HCT116 (cell line): ENCODE measurements at regions not wholly inside any gene's neighbourhood (a gene's known extent, or its start where the extent isn't known, plus 50 kb on each side); places are given as distances from the start of the nearest gene placed in this dataset.

Experiments
- ATAC-seq: fragments of 200-7000 bp; cut with Tn5 transposase; 2 replicates; pipeline ENCODE4 v1.9.1; 2020; ENCODE audit warnings: mild to moderate bottlenecking, moderate library complexity
- BruUV-seq: library from RNA; stranded (reverse); fragments of 400-500 nt; replicated peaks from 2 replicates; lab custom pipeline; 2021; lab: Mats Ljungman, UMichigan
- CTCF ChIA-PET: fragments of 300-600 bp; sonication (Branson Sonifier 250); formaldehyde crosslinking; loops from one replicate; lab custom pipeline; 2021; ENCODE audit warnings: antibody characterized with exemption; lab: Charles Lee
- POLR2A ChIA-PET: fragments of 300-600, 350-600 bp; sonication (Branson Sonifier 250); formaldehyde crosslinking; loops from one replicate; lab custom pipeline; 2021; ENCODE audit warnings: antibody characterized with exemption; lab: Charles Lee
- RAD21 ChIA-PET, 2 experiments: fragments of 300-600 bp; sonication (Branson Sonifier 250); formaldehyde crosslinking; loops; one replicate each; lab custom pipeline; 2023; ENCODE audit warnings: low total read pairs in 2 of 2; ENCODE audit not compliant: uncharacterized antibody in 2 of 2, unreplicated experiment in 2 of 2, low non-redundant PET in 1 of 2; lab: Charles Lee
- DNase-seq: peaks from one replicate; pipeline ENCODE4 v3.0.0-alpha.2; 2010; ENCODE audit warnings: low read depth, low spot score
- H2AFZ ChIP-seq: fragments of 200-600 bp; shearing (Covaris generic), sonication (generic); 2 replicates; pipeline ENCODE4 v1.6.1; 2017; ENCODE audit warnings: low read depth, mixed run types, mixed read lengths, antibody characterized with exemption, low read length; ENCODE audit not compliant: poor library complexity, severe bottlenecking
- H3K27ac ChIP-seq: 2 replicates; pipeline ENCODE4 v1.5.1; 2012; ENCODE audit warnings: low read depth, low read length
- H3K27me3 ChIP-seq: fragments of 200-600 bp; sonication (generic); 2 replicates; pipeline ENCODE4 v1.6.1; 2016; ENCODE audit warnings: mixed run types, low read length, mixed read lengths; ENCODE audit not compliant: insufficient read depth
- H3K36me3 ChIP-seq, 2 experiments: fragments of 200-500 bp in 1 of 2; fragments of 200-600 bp in 1 of 2; sonication (Bioruptor generic) in 1 of 2; sonication (generic) in 1 of 2; 2 replicates each; pipeline versions ENCODE4 v1.5.1 to v1.6.1; 2014 to 2016; ENCODE audit warnings: low read length in 2 of 2, inconsistent platforms in 1 of 2, mixed read lengths in 1 of 2, mixed run types in 1 of 2; ENCODE audit not compliant: insufficient read depth in 2 of 2, control insufficient read depth in 1 of 2
- H3K4me1 ChIP-seq, 2 experiments: fragments of 200-600 bp in 1 of 2; sonication (generic) in 1 of 2; 2 replicates each; pipeline versions ENCODE4 v1.5.1 to v1.6.1; 2012 to 2017; ENCODE audit warnings: low read length in 2 of 2, inconsistent platforms in 1 of 2, mild to moderate bottlenecking in 1 of 2, mixed read lengths in 1 of 2, mixed run types in 1 of 2, moderate library complexity in 1 of 2; ENCODE audit not compliant: insufficient read depth in 2 of 2, control insufficient read depth in 1 of 2
- H3K4me2 ChIP-seq: fragments of 200-600 bp; sonication (generic); 2 replicates; pipeline ENCODE4 v1.6.1; 2017; ENCODE audit warnings: mixed run types, low read length, mixed read lengths
- H3K4me3 ChIP-seq, 2 experiments: fragments of 200-600 bp in 1 of 2; sonication (generic) in 1 of 2; replicated peaks in 1 of 2; 2 replicates each; pipeline ENCODE4 v1.5.1; 2011 to 2016; ENCODE audit warnings: low read length in 2 of 2, control low read depth in 1 of 2, low read depth in 1 of 2, mild to moderate bottlenecking in 1 of 2, mixed read lengths in 1 of 2, mixed run types in 1 of 2
- H3K79me2 ChIP-seq: fragments of 200-600 bp; sonication (generic); 2 replicates; pipeline ENCODE4 v1.6.1; 2017; ENCODE audit warnings: mild to moderate bottlenecking, mixed run types, low read length, moderate library complexity, mixed read lengths; ENCODE audit not compliant: insufficient read depth
- H3K9ac ChIP-seq: fragments of 200-600 bp; sonication (generic); 2 replicates; pipeline ENCODE4 v1.6.1; 2016; ENCODE audit warnings: low read length, mixed read lengths
- H3K9me2 ChIP-seq: fragments of 200-600 bp; sonication (generic), shearing (Covaris generic); 2 replicates; pipeline ENCODE4 v1.6.1; 2017; ENCODE audit warnings: mixed run types, mild to moderate bottlenecking, moderate library complexity; ENCODE audit not compliant: insufficient read depth
- H3K9me3 ChIP-seq, 2 experiments: fragments of 200-500 bp in 1 of 2; fragments of 200-600 bp in 1 of 2; sonication (Bioruptor generic) in 1 of 2; sonication (generic) in 1 of 2; 2 replicates each; pipeline ENCODE4 v1.6.1; 2014 to 2017; ENCODE audit warnings: low read length in 2 of 2, mixed read lengths in 2 of 2, inconsistent platforms in 1 of 2, low read depth in 1 of 2, mild to moderate bottlenecking in 1 of 2, mixed run types in 1 of 2, moderate library complexity in 1 of 2; ENCODE audit not compliant: control insufficient read depth in 1 of 2, insufficient read depth in 1 of 2
- H4K20me1 ChIP-seq: fragments of 200-600 bp; sonication (generic), shearing (Covaris generic); 2 replicates; pipeline ENCODE4 v1.6.1; 2017; ENCODE audit warnings: mixed run types, mild to moderate bottlenecking, moderate library complexity; ENCODE audit not compliant: insufficient read depth
- ELF1 ChIP-seq: IDR thresholded peaks from 2 replicates; pipeline ENCODE4 v1.6.1; 2012; ENCODE audit warnings: low read depth, borderline replicate concordance
- EZH2 ChIP-seq: fragments of 200-600 bp; sonication (generic); IDR thresholded peaks from 2 replicates; pipeline ENCODE4 v1.6.1; 2017; ENCODE audit warnings: antibody characterized with exemption, mixed run types
- EZH2phosphoT487 ChIP-seq: fragments of 200-600 bp; IDR thresholded peaks from 2 replicates; pipeline ENCODE4 v1.6.1; 2018; ENCODE audit warnings: antibody characterized with exemption, borderline replicate concordance
- FOSL1 ChIP-seq: IDR thresholded peaks from 2 replicates; pipeline ENCODE4 v1.6.1; 2012; ENCODE audit warnings: low read depth
- JUND ChIP-seq: IDR thresholded peaks from 2 replicates; pipeline ENCODE4 v1.6.1; 2012
- POLR2AphosphoS5 ChIP-seq: IDR thresholded peaks from 2 replicates; pipeline ENCODE4 v1.6.1; 2011; ENCODE audit warnings: mild to moderate bottlenecking, low read depth, low read length, moderate library complexity
- SIN3A ChIP-seq: IDR thresholded peaks from 2 replicates; pipeline ENCODE4 v1.6.1; 2012; ENCODE audit warnings: low read depth
- SRF ChIP-seq: IDR thresholded peaks from 2 replicates; pipeline ENCODE4 v1.6.1; 2012; ENCODE audit warnings: low read depth
- intact Hi-C: fragments of 100-400 bp; cut with micrococcal nuclease; formaldehyde crosslinking; loops from 2 replicates; pipeline ENCODE4 v1.10.0; 2022
- TF ChIP-seq, protein P1 (sequence below): IDR thresholded peaks from 2 replicates; pipeline ENCODE4 v1.6.1; 2011; ENCODE audit warnings: mild to moderate bottlenecking, low read length, moderate library complexity; ENCODE audit not compliant: insufficient replicate concordance; ENCODE audit errors: extremely low read depth

DNA sequence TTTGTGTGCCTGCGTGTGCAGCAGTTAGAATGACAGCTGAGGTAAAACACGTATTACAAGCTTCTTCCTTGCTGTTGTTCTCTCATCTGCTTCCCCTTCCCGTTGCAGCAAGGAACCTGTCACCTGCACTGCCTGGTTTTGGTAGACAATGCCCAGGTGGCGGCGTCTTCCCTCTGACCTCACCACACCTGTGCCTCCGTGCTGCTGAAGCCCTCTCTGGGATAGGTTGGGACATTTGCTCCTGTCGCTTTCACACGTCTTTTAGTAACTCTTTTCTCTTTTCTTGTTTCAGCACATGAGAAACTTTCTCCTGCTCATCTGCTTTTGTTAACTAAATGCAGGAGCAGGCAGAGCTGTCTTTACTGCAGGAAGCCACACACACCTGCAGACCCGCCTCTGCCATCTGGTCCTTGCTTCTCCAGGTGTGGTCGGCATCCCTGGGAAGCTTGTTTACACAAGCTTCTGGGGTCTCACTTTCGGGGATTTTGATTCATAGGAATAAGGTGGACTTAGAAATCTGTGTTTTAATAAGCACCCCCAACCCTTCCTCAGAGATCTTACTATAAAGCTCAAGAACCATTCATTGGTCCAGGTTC lies 60.7 kb upstream of the EXOC6 start:
- Histone ChIP-seq H3K9ac (no peak overlapping the region), H3K9me3 (no peaks in the 10 kb centered on the region), H3K27ac (no peak overlapping the region), H3K36me3 (no peaks in the 10 kb centered on the region), H3K4me2 (no peak overlapping the region), H3K9me2 (no peaks in the 10 kb centered on the region), H4K20me1 (no peaks in the 10 kb centered on the region), H3K27me3 (no peaks in the 10 kb centered on the region), H3K4me1 (no peaks in the 10 kb centered on the region), H2AFZ (no peak overlapping the region), H3K79me2 (no peaks in the 10 kb centered on the region), H3K4me3 (no peak overlapping the region)
- BruUV-seq = no TSS peak
- RAD21 ChIA-PET = no interaction called here
- POLR2A ChIA-PET = no interaction called here
- intact Hi-C loops = no loop called here
- ATAC-seq (no peak), DNase-seq (no peak)
- CTCF ChIA-PET = no interaction called here
- TF ChIP-seq SIN3A (no peak), JUND (no peak), POLR2AphosphoS5 (no peak), SRF (no peak), FOSL1 (no peak)
- TF ChIP-seq, protein P1, sequence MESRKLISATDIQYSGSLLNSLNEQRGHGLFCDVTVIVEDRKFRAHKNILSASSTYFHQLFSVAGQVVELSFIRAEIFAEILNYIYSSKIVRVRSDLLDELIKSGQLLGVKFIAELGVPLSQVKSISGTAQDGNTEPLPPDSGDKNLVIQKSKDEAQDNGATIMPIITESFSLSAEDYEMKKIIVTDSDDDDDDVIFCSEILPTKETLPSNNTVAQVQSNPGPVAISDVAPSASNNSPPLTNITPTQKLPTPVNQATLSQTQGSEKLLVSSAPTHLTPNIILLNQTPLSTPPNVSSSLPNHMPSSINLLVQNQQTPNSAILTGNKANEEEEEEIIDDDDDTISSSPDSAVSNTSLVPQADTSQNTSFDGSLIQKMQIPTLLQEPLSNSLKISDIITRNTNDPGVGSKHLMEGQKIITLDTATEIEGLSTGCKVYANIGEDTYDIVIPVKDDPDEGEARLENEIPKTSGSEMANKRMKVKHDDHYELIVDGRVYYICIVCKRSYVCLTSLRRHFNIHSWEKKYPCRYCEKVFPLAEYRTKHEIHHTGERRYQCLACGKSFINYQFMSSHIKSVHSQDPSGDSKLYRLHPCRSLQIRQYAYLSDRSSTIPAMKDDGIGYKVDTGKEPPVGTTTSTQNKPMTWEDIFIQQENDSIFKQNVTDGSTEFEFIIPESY = no peak

DNA sequence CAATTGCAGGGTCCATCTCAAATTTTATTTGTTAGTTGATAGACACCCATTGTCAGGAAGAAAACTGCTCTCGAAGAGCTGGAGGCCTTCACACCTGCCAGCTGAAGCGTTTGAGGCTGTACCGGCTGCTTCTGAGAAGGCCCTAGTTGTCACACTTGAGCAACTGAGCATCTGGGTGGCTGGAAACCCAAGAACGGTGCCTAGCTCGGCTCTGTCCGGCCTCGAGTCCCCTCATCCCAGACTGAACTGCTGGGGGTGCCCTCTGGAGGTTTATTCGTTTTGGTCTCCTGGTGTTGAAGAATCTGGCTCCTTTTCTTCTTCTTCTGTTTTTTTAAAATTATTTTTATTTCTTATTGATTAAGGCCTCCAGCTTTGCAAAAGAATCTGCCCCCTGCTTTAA lies 59.3 kb upstream of the EXOC6 start:
- Histone ChIP-seq H3K4me3 (no peak overlapping the region), H3K27ac (no peak overlapping the region), H3K9ac (no peak overlapping the region), H3K4me2 (no peak overlapping the region), H3K27me3 (no peaks in the 10 kb centered on the region), H3K4me1 (no peaks in the 10 kb centered on the region), H3K9me2 (no peaks in the 10 kb centered on the region), H4K20me1 (no peaks in the 10 kb centered on the region), H3K9me3 (no peaks in the 10 kb centered on the region), H3K79me2 (no peaks in the 10 kb centered on the region), H3K36me3 (no peaks in the 10 kb centered on the region), H2AFZ (no peak overlapping the region)
- CTCF ChIA-PET = no interaction called here
- no TSS peak for BruUV-seq
- POLR2A ChIA-PET = no interaction called here
- intact Hi-C loops = no loop called here
- no peak for TF ChIP-seq EZH2
- no peak for TF ChIP-seq JUND
- no peak for TF ChIP-seq ELF1
- TF ChIP-seq EZH2phosphoT487 = no peak
- ATAC-seq = no peak
- DNase-seq = no peak
- RAD21 ChIA-PET = no interaction called here
